GM19372 (cell line): ENCODE measurements at regions not wholly inside any gene's neighbourhood (a gene's known extent, or its start where the extent isn't known, plus 50 kb on each side); places are given as distances from the start of the nearest gene placed in this dataset.
"Not testable (repeated sequence)": the region's sequence is repeated elsewhere in the genome, so short reads cannot be mapped to it uniquely, and the experiment has no call there.

ENCODE experiments used
- ATAC-seq: cut with Tn5 transposase; IDR thresholded peaks from one replicate; pipeline ENCODE4 v1.9.1; 2021; ENCODE audit warnings: mild to moderate bottlenecking, low read depth, moderate library complexity; ENCODE audit not compliant: unreplicated experiment

DNA sequence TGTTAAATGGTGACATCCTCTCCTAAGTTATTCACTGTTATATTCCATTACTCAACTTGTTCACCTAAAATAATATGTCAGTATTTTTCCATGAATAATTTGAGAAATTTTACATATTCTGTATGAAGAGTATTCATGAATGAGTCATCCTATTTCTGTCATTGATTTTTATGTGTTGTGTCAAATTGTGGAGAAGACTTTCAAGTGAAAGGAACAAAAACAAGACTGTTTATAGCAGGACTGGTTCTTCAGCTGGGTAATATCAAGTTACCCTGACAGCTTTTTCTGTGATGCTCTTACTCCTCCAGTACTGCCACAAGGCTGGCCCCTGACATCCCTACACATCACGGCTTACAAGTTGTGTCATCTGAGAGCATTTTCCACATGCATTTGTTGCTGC, 847.7 kb downstream of the NCAM2 start:
- no peak for ATAC-seq

DNA sequence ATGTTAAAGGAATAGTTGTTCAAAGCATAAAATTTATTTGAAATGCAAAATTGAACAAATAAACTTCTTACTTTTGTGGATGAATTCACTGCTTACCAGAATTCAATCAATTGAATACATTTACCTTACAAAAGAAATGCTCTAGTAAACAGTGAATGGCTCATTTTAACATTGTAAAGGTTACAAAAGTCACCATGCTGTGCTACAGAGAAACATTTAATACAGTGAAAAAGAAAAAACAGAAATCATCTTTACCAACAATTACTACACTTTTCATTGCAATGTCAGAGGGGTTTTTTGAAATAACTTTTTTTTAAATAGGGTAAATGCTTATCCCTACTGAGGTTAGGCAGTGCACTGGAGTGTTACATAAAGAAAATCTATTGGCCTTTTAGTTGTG, 853.0 kb downstream of the NCAM2 start:
- ATAC-seq = no peak

DNA sequence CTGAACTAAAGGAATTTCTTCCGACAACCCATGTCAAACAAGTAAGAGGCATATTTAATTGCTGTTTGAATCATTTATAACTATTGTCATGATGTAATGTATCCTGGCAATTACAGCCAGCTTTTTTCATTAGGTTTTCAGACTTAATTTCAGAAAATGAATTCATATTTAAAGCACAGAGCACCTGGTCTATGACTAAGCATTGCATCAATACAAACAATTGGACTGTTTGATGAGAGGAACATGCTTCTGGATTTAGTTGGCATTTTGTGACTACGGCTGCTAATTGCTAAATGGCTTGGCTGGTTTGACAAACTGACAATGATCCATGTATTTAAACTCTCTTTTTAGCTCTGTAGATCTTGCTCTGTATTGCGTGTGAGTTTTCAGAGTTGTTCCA, 853.4 kb downstream of the NCAM2 start:
- no peak for ATAC-seq

- ATAC-seq = no peak
Observed at GRCh38 chr21:21858502-21859334, 860.5 kb downstream of the NCAM2 start.

DNA sequence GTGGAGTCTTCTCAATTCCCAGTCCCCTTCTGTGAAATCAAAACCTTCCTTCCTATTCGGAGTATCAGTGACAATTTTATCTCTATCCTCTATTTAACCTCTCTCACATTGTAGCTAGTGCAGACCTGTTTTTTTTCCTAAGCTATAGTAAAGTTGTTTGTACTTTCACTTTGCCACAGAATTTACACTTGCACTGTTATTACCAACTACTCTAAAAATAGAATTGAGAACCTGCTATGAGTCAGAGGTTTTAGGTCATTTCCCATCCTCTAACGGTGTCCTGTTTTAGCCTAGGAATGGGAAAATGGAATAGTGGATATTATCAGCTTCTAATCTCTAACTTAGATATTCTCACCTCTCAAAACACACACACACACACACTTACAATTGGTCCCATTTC, 862.7 kb downstream of the NCAM2 start:
- no peak for ATAC-seq

- ATAC-seq = no peak
Observed at GRCh38 chr21:21864321-21864840, 866.2 kb downstream of the NCAM2 start.

- no peak for ATAC-seq
Observed at GRCh38 chr21:21897275-21897883, 899.2 kb downstream of the NCAM2 start.

DNA sequence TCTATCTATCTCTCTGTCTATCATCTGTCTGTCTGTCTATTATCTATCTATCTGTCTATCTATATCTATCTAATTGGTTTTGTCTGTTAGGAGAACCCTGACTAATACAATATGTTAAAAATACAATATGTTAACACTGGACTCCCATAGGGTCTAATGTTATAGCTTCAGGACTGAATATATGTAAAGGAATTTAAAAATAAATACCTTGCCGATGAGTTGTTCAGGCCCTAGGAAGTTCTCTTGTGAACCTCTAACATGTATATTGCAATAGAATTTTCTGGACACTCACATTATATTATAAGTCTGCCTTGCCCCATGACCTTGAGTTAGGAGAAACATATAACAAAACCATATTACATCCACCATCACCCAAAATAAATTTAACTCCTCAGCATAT, 900.6 kb downstream of the NCAM2 start:
- no peak for ATAC-seq

- not testable (repeated sequence) for ATAC-seq
Observed at GRCh38 chr21:21902416-21902815, 904.2 kb downstream of the NCAM2 start.

GRCh38 chr21:21907271-21907670, 909.1 kb downstream of the NCAM2 start:
- no peak for ATAC-seq

- ATAC-seq = no peak
Observed at GRCh38 chr21:21915816-21916215, 917.6 kb downstream of the NCAM2 start.

GRCh38 chr21:21921410-21922232, 923.4 kb downstream of the NCAM2 start:
- no peak for ATAC-seq

GRCh38 chr21:21929226-21929625, 931.0 kb downstream of the NCAM2 start:
- no peak for ATAC-seq

DNA sequence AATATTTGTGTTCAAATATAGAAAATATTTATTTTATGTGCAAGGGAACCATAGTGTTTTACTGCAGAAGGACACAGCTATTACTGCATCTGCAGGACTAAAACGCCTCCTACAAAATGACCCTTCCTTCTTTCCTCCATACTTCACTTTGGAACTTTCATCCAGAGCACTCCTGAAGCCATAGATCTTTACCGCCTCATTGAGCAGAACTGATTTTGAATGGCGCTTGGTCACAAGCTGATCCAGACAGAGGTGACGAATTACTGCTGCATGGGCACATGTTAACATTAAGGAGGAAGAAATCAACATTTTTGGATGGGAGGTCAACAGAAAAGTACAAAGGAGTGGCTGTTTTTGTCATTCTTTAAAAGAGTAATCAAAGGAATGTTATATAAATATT, 931.6 kb downstream of the NCAM2 start:
- no peak for ATAC-seq

DNA sequence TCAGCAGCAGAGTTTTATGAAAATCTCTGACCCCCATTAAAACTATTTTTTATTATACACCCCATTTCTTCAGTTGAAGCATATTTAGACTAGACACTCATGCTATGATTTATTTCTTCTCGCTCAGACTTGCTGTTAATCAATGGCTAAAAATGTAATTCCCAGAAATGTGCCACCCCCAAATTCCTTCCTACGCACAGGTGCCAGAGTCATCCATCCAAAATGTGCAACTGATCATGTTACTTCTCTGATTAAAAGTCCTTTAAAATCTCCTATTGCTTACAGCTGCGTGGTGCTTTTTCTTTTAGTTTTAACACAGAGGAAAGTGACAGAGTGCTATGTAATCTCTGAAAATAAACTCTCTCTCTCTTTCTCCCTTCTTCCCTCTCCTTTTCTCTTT, 954.4 kb downstream of the NCAM2 start:
- ATAC-seq = no peak

- ATAC-seq = no peak
Observed at GRCh38 chr21:21955204-21955603, 957.0 kb downstream of the NCAM2 start.

GRCh38 chr21:21957490-21957889, 959.3 kb downstream of the NCAM2 start:
- no peak for ATAC-seq

GRCh38 chr21:21963911-21964310, 965.7 kb downstream of the NCAM2 start:
- ATAC-seq = no peak

GRCh38 chr21:21968810-21969209, 970.6 kb downstream of the NCAM2 start:
- ATAC-seq = no peak

- no peak for ATAC-seq
Observed at GRCh38 chr21:21969211-21969610, 971.0 kb downstream of the NCAM2 start.

GRCh38 chr21:21971384-21971783, 973.2 kb downstream of the NCAM2 start:
- no peak for ATAC-seq
